ENCODE measurements at regions not wholly inside any gene's neighbourhood (a gene's known extent, or its start where the extent isn't known, plus 50 kb on each side); places are given as distances from the start of the nearest gene placed in this dataset.

DNA sequence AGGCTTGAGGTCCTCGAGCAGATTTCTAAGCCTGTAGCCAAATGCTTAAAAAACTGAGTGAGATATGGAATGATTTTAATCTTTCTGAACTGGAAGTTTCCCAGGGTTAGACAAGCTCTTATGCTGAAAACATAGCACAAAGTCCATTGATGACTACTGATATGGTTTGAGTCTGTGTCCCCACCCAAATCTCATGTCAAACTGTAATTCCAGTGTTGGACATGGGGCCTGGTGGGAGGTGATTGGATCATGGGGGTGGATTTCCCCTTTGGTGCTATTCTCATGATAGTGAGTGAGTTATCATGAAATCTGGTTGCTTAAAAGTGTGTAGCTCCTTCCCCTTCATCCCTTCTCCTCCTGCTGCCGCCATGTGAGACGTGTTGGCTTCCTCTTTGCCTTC is 454.9 kb downstream of the SPRY1 start:
- no peak for DNase-seq

DNA sequence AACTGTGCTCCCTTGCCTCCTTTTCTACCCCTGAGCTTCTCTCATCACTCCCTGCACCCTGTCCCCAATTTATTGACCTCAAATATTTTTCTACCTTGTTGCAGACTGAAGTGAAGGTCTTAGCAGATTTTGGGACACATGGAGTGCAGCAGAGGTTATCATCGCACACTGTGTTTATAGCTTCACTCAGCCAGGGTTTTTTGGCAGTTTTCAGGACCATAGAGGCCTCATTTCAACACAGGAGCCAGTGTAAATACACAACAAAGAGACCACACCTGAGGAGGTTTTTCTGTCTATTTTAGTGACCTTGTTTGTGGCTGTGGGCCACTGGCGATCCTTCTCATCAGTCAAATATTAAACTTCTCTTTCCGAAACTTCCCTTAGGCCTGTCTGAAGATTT is 457.1 kb downstream of the SPRY1 start:
- DNase-seq, result no peak

DNA sequence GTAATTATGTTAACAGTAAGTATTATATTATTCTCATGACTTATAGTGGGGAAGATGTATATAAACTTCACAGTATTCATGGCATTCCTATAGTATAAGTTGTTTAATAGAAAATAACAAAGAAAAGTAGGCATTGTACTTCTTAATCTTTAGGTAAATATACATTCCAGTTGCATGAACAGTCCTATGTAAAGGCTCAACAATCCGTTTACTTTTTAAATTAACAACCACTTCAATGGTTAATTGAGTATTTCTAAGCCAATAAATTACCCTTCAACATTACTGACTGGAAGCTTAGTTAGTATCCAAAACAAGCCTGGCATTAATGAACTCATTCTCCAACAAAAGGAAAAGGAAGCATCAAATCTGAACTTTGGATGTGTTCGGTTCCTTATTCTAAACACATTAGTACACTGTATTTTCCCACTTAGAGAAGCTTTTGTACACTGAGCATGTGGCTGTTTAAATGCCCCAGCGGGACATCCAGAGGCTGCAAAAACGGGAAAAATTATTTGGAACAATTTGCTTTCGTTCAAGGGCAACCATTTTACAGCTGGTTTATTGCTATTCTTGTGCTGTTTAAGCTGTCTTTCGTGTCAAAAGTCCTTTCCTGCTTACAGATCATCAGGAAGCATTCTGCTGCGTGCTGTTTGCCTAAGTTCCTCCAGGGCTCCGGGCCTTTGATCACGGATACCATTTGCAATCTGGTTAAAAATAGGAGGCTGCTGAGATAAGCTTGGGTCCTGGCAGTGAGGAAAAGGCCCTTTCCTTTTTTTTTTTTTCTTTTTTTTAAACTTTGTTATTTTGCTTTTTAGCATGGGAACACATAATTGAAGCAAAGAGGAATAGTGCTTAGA is 460.3 kb downstream of the SPRY1 start:
- DNase-seq, result no peak

DNA sequence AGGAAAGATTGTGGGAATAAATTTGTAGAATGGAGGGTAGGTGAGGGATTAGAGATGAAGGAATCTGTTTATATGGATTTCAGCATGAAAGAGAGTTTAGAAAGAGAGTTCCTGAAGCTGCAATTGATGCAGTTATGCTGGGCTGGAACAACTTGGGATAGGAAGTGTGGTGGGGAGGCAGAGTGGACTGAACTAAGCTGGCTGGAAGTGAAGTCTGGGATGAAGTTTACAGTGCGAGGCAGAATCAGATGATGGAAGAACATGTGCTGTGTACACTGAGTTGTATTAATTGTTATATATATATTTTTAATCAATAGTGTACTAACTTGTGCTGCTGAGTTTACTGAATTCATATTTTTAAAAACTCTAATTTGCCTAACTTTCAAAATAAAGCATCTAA is 461.9 kb downstream of the SPRY1 start:
- DNase-seq, result no peak

DNA sequence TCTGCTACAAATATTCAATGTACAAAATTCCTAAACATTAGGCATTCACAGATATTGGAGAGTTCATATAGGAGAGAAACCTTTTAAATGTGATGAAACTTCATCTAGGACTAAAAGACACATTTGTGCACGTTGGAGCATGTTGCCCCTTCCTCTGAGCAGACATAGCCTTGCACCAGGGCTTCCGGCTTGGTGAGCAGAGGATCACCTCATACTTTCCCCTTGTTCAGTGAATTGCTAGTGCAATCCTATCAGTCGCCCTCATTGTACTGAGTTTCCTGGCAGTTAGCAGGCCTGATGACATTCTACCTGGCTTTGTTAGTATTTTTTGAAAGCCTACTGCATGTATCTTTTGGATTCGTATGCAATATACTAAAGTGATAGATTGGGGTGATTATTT is 466.2 kb downstream of the SPRY1 start:
- DNase-seq, result no peak

DNA sequence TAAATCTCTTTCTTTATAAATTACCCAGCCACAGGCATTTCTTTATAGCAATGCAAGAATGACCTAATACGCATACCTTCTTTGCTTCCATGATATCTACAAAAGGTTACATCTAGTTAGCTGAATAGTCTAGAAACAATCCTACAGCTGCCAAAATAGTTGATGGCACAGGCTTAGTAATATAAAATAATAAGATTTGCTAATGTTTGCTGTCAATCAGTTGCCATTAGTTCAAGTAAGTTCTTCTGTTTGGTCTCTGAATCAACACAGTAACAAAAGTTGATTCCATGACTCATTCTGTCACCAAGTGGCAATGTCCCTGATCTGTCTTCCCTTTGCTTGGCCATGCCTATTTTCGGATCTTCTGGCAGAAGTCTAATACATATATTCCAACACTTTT is 470.2 kb downstream of the SPRY1 start:
- no peak for DNase-seq

DNA sequence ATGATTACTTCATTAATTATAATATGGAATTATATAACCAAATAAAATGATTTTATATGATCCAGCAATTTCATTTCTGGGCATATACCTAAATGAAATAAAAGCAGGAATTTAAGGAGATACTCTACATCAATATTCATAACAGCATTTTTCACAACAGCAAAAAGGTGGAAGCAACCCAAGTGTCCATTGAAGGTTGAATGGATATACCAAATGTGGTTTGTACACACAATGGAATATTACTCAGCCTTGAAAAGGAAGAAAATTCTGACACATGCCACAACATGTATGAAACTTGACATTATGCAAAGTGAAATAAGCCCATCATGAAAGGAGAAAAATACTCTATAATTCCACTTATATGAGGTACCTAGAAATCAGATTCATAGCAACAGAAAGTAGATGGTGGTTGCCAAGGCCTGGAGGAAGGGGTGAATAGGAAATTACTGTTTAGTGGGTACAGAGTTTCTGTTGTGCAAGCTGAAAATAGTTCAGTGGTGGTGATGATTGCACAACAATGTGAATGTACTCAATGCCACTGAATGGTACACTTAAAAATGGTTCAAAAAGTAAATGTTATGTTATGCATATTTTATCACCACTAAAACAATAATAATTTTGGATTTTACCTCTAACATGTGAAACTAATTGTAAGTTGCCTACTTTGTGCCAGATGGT is 471.5 kb downstream of the SPRY1 start:
- no peak for DNase-seq

DNA sequence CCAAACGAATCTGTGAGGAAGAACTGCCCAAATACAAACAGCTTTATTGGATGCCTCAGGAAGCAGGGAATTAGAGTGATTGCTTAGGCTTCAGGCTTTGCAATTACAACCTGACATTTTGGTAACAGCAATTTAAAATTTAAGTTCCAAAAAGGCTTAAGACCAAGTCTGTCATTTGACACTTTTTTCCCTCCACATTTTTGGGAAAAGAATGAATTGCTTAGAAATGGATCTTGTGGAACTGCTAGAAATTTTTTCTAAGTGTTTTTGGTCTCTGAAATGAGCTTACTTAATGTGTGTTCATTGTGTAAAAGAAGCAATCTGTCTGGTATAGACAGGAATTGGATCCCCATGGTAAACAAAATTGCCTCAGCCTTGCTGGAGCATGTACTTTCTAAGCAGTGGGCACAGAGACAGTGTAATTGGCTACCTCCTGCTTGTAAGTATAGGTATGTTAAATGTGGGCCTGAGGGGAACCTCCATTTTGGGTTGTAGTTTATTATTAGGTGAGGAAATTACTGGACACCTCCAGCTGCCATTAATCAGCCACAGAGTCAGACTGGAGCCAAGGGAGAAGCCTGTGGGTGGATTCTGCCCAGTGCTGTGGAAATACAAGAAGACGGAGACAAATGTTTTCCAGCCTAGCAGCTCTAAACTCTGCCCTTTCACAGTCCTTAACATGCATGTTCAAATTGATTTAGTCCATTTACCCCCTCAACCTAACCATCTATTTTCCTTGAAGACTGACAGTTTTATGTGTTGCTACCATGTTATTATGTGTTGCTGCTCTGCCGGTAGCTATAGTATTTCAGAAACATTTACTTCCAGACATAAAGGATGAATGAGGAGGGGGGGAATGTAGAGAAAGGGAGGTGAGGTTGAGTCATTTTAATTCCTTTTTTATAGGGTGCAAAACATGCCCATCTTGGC is 473.0 kb downstream of the SPRY1 start:
- no peak for DNase-seq

DNA sequence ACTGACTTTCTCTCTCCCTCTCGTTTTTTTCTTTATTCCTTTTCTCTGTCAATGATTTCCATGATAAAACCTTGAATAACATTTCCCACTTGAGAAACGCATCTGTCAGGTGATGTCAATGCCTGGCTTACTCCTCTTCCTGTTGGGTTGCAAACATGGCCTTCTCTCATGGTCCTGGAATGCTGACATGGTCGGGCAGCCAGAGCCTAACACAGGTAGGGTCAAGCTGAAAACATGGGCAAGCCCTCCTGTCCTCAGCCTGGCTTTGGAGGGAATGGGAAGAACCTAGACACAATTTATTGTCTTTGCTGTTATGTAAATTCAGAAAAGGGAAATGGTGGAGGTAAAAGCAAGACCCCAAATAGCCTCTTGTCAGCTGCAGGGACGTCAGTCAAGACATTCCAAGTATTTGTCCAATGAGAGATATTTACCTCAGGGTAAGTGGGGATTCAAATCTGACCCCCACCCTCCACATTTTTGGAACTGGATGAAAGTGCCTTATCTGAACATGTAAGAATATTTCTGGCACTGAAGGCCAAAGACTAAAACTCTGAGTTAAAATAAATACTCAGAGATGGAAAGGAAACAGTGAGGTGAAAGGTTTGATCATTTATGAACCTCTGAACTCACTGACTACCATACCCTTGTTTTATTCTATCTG is 473.8 kb downstream of the SPRY1 start:
- no peak for DNase-seq

DNA sequence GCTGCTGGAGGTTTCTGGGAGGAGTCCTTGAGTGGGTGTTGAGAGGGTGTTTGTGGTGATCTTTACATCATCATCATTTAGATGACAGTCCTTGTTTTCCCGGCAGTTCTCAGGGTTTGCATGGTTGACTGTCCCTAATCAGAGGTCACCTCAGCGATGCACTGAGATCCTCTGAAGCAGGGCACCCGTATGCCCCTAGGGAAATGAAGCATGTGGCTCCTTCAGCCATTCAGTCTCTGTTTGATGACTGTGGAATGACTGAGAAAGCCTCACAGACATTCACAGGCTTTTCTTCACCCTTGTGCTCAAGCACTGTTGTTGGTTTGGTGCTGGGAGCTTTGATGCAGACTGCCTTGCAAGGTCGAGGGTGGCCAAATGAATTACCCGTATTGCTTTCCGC is 474.7 kb downstream of the SPRY1 start:
- DNase-seq, result no peak

DNA sequence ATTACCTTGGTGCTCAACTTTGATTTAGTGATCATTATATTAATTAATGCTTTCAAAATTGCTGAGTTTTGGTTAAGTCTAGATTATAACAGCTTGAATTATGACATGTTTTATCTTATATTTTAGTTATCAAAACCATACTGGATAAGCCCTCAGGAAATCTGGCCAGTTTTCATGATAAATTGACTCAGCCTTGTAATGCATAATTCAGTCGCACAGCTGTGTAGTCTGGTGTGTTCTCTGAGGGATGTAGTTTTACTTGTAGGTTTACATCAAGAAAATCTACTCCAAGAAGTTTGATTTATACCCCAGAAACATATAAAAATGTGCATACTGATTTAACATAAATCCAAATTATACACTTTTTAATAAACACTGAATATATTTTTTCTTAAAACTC is 477.5 kb downstream of the SPRY1 start:
- DNase-seq, result no peak

DNA sequence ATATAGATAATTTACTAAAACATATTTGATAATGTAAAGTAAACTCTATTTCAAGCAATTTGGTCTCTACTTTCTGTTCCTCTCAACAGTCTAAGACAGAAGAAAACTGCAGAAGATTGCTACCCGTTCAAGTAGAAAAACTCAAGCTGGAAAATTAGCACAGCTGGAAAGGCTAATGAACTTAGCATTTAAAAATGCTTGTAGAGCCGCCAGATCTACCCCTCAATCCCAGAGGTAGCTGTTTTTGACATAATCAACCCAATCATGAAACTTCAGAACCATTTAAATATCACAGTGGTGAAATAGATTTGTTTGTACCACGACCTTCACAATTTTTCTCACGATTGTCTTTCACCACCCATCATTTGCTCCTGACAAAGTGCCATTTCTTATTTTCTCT is 479.5 kb downstream of the SPRY1 start:
- DNase-seq, result no peak

DNA sequence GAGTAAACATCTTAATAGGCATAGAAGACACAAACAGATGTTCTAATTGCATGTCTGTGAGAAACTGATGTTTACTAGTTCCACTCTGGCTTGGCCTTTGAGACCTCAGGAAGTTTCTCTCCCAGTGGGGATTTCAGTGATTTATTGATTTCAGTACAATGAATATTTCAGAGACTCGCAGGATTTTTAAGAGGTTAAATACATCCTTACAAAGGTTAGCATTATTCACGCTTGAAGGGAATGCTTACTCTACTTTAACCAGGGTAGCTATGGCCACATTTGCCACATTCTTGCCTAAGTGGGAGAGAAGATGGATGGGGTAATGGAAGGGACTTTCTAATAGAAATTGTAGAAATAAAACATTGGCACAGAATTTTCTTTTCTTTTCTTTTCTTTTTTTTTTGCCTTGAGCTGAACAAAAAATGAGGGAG is 480.1 kb downstream of the SPRY1 start:
- DNase-seq, result no peak

DNA sequence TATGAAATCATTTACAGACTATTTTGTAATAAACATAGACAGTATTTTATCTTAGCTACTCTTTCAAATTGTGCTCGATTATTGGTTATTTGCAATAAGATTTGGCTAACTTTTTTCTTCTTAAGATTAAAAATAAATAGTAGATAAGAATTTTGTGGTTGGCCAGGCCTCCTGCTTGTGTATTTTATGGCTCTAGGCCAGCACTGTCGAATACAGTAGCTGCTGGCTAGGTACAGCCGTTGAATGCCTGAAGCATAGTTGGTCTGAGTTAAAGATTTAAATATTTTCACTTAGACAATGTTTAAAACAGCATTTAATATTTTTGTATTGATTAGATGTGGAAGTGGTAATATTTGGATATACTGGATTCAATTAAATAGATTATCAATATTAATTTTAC is 481.0 kb downstream of the SPRY1 start:
- no peak for DNase-seq

DNA sequence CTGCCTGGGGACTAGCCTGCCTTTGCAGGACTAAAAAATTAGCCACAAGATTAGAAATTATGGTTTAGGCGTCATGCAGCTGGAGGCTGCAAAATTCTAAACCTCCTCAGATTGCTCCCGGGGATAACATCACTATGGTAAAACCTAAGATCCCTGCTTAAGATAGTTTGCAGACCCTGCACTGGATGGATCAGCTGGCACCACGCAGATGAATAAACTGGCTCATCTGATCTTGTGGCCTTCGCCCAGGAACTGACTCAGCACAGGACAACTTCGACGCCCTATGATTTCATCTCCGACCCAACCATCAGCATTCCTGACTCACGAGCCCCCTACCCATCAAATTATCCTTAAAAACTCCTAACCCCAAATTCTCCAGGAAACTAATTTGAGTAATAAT is 482.4 kb downstream of the SPRY1 start:
- no peak for DNase-seq

DNA sequence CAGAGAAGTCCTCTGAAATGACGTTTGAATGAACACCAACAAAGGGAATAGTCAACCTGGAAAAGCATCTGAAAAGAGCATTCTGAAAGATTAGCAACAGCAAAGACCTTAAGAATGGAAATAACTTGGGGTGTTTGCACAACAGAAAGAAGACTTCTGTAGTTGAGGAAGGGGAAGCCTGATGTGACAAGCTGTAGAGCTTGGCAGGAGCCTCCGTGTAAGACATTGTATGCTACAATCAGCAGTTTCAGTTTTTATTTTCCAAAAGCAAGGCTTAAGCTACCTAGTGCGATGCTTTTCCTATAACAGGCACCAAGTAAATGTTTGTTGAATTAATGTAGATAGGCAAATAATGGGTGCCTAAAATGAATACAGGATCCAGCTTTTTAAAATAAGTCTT is 484.0 kb downstream of the SPRY1 start:
- DNase-seq, result no peak

DNA sequence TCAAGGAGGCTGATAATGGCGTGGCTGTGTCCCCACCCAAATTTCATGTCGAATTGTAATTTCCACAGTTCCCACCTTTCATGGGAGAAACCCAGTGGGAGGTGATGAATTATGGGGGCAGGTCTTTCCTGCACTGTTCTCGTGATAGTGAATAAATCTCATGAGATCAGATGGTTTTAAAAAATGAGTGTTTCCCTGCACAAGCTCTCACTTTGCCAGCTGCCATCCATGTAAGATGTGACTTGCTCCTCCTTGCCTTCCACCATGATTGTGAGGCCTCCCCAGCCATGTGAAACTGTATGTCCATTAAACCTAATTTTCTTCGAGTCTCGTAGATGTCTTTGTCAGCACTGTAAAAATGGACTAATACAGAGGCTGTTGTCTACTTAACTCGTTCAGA is 488.3 kb downstream of the SPRY1 start:
- no peak for DNase-seq

DNA sequence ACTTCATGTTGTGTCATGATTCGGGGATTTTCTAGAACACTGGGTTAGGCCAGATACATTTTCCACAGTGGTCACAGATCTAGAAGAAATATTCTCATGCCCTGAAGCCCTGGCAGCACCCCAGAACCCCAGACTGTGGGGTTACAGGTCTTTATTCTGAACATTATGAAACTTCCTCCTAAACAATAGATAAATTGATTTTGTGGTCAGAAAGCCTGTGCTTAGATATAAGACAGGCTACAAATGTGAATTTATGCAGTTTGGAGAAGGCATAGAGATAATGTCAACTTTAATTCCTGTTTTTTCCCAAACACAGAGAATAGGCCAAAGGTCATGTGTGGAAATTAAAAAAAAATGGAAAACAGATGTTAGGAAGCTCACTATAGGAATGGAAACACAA is 492.9 kb downstream of the SPRY1 start:
- no peak for DNase-seq

DNA sequence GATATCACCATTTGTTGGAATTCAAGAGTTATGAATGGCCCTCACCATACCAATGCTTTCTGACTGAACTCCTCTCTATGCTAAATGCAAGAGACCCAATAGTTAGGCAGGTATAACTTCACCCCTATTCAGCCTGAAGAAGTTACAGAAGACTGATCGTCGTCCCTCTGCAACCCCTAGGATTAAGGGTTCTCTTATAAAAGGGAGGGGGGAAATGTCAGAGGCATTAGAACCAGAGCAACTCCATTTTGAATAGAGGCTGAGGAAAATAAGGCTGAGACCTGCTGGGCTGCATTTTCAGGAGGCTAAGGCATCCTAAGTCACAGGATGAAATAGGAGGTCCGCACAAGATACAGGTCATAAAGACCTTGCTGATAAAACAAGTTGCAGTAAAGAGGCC is 494.3 kb downstream of the SPRY1 start:
- DNase-seq, result no peak

DNA sequence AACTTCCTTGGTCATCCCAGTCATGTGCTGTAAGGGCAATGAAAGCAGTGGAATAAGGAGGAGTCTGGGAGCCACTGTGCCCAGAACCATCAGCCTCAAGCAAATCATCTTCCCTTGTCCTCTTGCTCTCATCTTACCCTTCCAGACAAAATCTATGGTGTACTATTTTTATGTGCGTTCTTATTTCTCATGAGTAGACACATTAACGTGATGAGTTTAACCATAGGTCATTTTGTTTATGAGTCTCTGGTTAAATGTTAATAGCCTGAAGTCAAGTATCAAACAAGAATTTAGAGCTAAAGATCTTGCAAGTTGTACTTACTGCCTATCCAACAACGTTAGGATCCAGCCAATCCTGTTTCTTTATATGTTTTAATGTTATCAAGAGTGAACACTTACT is 495.3 kb downstream of the SPRY1 start:
- DNase-seq, result no peak

DNA sequence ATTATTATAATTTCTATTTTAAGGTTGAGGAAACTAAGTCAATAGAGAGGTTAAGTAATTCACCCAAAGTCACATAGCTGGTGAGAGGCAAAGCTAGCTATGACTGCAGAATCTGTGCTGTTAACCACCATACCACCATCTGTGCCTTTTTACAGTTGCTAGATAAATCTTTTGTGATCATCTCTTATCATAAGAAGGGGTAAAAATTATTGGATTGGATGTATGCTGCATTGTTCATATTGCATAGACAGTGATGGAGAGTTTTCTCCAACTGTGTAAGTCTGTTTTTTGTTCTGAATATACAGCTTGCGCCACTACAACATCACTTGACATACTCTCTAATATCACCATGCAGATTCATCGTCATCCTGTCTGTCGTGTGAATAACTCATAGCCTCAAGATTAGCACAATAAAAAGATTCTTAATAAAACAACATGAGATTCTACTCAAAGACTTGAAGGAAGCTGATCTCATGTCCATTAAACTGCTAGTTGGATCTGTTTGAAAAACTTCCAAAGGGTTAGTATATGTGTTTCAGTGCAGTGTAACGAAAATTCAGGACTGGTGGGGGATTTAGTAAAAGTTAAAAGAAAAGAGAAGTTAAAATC is 495.9 kb downstream of the SPRY1 start:
- DNase-seq, result no peak
